ENCODE measurements at regions not wholly inside any gene's neighbourhood (a gene's known extent, or its start where the extent isn't known, plus 50 kb on each side); places are given as distances from the start of the nearest gene placed in this dataset.

DNA sequence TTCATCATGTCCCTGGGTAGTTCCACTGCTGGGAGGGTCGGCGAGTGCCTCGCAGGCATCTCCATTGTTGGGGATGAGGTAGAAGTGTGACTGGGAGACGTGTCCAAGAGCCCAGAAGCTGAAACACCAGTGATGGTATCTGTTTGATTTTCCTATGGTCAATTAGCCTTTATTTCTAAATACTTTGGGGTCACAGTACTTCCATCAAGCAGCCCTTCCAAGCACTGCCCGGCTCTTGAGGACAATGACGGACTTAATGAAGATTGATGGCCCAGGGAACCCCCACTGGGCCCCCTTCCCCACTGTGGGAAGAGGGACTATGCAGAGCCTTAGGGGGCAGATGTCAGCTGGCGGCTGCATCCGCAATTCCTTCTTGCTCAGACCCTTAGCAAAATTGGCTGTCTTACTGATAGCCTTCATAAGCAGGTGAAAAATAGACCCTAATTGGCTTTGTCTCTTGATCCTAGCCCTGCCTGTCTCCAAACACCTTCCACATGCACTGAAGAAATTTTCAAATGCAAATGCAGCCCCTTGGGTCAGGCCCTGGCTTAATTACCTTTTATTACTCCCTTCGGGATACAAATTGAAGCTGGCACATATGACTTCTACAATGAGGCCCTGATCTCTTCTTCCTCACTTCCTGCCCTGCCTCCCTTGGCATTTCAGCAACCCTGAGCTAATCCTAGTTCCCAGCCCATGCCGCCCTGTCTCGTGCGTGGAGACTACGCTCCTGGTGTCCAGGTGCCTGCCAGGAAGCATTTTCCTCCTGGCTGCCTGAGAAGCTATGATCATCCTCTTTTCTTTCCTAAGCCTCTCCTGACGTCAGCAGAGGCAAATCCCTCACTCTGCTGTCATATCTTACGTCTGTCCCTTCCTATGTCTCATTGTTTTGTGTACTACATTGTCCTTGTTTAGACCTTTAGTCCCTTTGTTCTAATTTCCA is 124.5 kb upstream of the GDF10 start:
- DNase-seq (ENCODE audit: low read depth in 2 of 2), result no peak

GRCh38 chr10:47176206-47176902 is 123.6 kb upstream of the GDF10 start:
- Histone ChIP-seq H3K4me2 (ENCODE audit: extremely low read depth, insufficient read depth, low read length) (peak overlapping the region; percentile 32), H3K9ac (ENCODE audit: insufficient read depth, low read length) (no peak overlapping the region), H3K9me3 (ENCODE audit: control insufficient read depth, insufficient read depth, low read depth, low read length) (no peaks in the 10 kb centered on the region), H3K4me1 (ENCODE audit: control insufficient read depth, extremely low read depth, insufficient read depth, low read length) (peaks cover 4% of the 10 kb centered on the region), H3K36me3 (ENCODE audit: control insufficient read depth, insufficient read depth, low read length) (no peaks in the 10 kb centered on the region), H3K4me3 (replicated peaks in 1 of 4; ENCODE audit: control extremely low read depth in 1 of 4, insufficient read depth in 1 of 4, low read depth in 3 of 4, low read length in 4 of 4) (no peak overlapping the region), H2AFZ (ENCODE audit: low read length) (no peak overlapping the region), H3K79me2 (ENCODE audit: control insufficient read depth, insufficient read depth, low read length) (no peaks in the 10 kb centered on the region), H4K20me1 (ENCODE audit: control insufficient read depth, extremely low read depth, insufficient read depth, low read length) (no peaks in the 10 kb centered on the region), H3K27ac (ENCODE audit: insufficient read depth, low read length) (peak overlapping the region; percentile 70), H3K27me3 (ENCODE audit: control insufficient read depth, insufficient read depth, low read length) (no peaks in the 10 kb centered on the region)
- DNase-seq (ENCODE audit: low read depth in 2 of 2), result no peak
- TF ChIP-seq EZH2 (IDR thresholded peaks at IDR 0.05; ENCODE audit: low read length, missing control alignments), result no peak
- TF ChIP-seq, protein P1, sequence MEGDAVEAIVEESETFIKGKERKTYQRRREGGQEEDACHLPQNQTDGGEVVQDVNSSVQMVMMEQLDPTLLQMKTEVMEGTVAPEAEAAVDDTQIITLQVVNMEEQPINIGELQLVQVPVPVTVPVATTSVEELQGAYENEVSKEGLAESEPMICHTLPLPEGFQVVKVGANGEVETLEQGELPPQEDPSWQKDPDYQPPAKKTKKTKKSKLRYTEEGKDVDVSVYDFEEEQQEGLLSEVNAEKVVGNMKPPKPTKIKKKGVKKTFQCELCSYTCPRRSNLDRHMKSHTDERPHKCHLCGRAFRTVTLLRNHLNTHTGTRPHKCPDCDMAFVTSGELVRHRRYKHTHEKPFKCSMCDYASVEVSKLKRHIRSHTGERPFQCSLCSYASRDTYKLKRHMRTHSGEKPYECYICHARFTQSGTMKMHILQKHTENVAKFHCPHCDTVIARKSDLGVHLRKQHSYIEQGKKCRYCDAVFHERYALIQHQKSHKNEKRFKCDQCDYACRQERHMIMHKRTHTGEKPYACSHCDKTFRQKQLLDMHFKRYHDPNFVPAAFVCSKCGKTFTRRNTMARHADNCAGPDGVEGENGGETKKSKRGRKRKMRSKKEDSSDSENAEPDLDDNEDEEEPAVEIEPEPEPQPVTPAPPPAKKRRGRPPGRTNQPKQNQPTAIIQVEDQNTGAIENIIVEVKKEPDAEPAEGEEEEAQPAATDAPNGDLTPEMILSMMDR (conservative IDR thresholded peaks at IDR 0.05 in 1 of 2, IDR thresholded peaks at IDR 0.05 in 1 of 2; ENCODE audit: low read depth in 1 of 2, low read length in 2 of 2), result no peak

More for the DNA sequence above, 124.5 kb upstream of the GDF10 start:
- Histone ChIP-seq H3K27me3 (ENCODE audit: control insufficient read depth, insufficient read depth, low read length) (no peaks in the 10 kb centered on the region), H3K4me3 (replicated peaks in 1 of 4; ENCODE audit: control extremely low read depth in 1 of 4, insufficient read depth in 1 of 4, low read depth in 3 of 4, low read length in 4 of 4) (no peak overlapping the region), H3K4me2 (ENCODE audit: extremely low read depth, insufficient read depth, low read length) (no peak overlapping the region), H3K36me3 (ENCODE audit: control insufficient read depth, insufficient read depth, low read length) (no peaks in the 10 kb centered on the region), H2AFZ (ENCODE audit: low read length) (no peak overlapping the region), H3K79me2 (ENCODE audit: control insufficient read depth, insufficient read depth, low read length) (no peaks in the 10 kb centered on the region), H3K27ac (ENCODE audit: insufficient read depth, low read length) (no peak overlapping the region), H4K20me1 (ENCODE audit: control insufficient read depth, extremely low read depth, insufficient read depth, low read length) (no peaks in the 10 kb centered on the region), H3K9me3 (ENCODE audit: control insufficient read depth, insufficient read depth, low read depth, low read length) (no peaks in the 10 kb centered on the region), H3K9ac (ENCODE audit: insufficient read depth, low read length) (no peak overlapping the region), H3K4me1 (ENCODE audit: control insufficient read depth, extremely low read depth, insufficient read depth, low read length) (peaks cover 4% of the 10 kb centered on the region)
- TF ChIP-seq EZH2 (IDR thresholded peaks at IDR 0.05; ENCODE audit: low read length, missing control alignments), result no peak
- TF ChIP-seq, protein P1 (conservative IDR thresholded peaks at IDR 0.05 in 1 of 2, IDR thresholded peaks at IDR 0.05 in 1 of 2; ENCODE audit: low read depth in 1 of 2, low read length in 2 of 2), result no peak

Measured in fibroblast of lung (primary cell).